HG03060 (cell line): ENCODE measurements at regions not wholly inside any gene's neighbourhood (a gene's known extent, or its start where the extent isn't known, plus 50 kb on each side); places are given as distances from the start of the nearest gene placed in this dataset.

Source experiments
- ATAC-seq: cut with Tn5 transposase; IDR thresholded peaks from one replicate; pipeline ENCODE4 v1.9.1; 2021; ENCODE audit warnings: low read depth, moderate number of reproducible peaks; ENCODE audit not compliant: unreplicated experiment

- no peak for ATAC-seq
Observed at GRCh38 chr18:60951091-60951490, 382.1 kb upstream of the CDH20 start.

GRCh38 chr18:60962625-60963024, 370.6 kb upstream of the CDH20 start:
- no peak for ATAC-seq

- ATAC-seq, result no peak
Observed at GRCh38 chr18:60965856-60966255, 367.4 kb upstream of the CDH20 start.

- ATAC-seq, result no peak
Observed at GRCh38 chr18:60966876-60967275, 366.4 kb upstream of the CDH20 start.

GRCh38 chr18:60975420-60975819, 357.8 kb upstream of the CDH20 start:
- ATAC-seq, result no peak

GRCh38 chr18:60976976-60977375, 356.3 kb upstream of the CDH20 start:
- ATAC-seq, result no peak

- ATAC-seq, result no peak
Observed at GRCh38 chr18:60978338-60978737, 354.9 kb upstream of the CDH20 start.

GRCh38 chr18:60980422-60981005, 352.7 kb upstream of the CDH20 start:
- ATAC-seq, result no peak

- ATAC-seq, result no peak
Observed at GRCh38 chr18:60981682-60982328, 351.4 kb upstream of the CDH20 start.

GRCh38 chr18:60982329-60982695, 350.9 kb upstream of the CDH20 start:
- ATAC-seq, result no peak

- no peak for ATAC-seq
Observed at GRCh38 chr18:60982928-60983327, 350.3 kb upstream of the CDH20 start.

GRCh38 chr18:60984510-60984909, 348.7 kb upstream of the CDH20 start:
- no peak for ATAC-seq

GRCh38 chr18:60987963-60988362, 345.3 kb upstream of the CDH20 start:
- ATAC-seq, result no peak

- no peak for ATAC-seq
Observed at GRCh38 chr18:60996326-60996725, 336.9 kb upstream of the CDH20 start.

- ATAC-seq, result no peak
Observed at GRCh38 chr18:60996822-60997221, 336.4 kb upstream of the CDH20 start.

- ATAC-seq, result no peak
Observed at GRCh38 chr18:61001138-61001537, 332.1 kb upstream of the CDH20 start.

GRCh38 chr18:61006687-61007224, 326.5 kb upstream of the CDH20 start:
- ATAC-seq, result no peak

- no peak for ATAC-seq
Observed at GRCh38 chr18:61019338-61020301, 313.6 kb upstream of the CDH20 start.

- ATAC-seq, result no peak
Observed at GRCh38 chr18:61025596-61025995, 307.6 kb upstream of the CDH20 start.

- no peak for ATAC-seq
Observed at GRCh38 chr18:61031626-61032025, 301.6 kb upstream of the CDH20 start.

- ATAC-seq, result no peak
Observed at GRCh38 chr18:61034580-61034979, 298.6 kb upstream of the CDH20 start.
